Stimulated activated CD4-positive, alpha-beta T cell treated with anti-CD3 and anti-CD28 coated beads, TNF-alpha, amount 100 ng/mL, for 24 hours (primary cell): ENCODE measurements at regions not wholly inside any gene's neighbourhood (a gene's known extent, or its start where the extent isn't known, plus 50 kb on each side); places are given as distances from the start of the nearest gene placed in this dataset.

Experiments
- DNase-seq, 3 experiments: peaks; one replicate each; pipeline ENCODE4 v3.0.0-alpha.2; 2020; ENCODE audit warnings: low read depth in 3 of 3

DNA sequence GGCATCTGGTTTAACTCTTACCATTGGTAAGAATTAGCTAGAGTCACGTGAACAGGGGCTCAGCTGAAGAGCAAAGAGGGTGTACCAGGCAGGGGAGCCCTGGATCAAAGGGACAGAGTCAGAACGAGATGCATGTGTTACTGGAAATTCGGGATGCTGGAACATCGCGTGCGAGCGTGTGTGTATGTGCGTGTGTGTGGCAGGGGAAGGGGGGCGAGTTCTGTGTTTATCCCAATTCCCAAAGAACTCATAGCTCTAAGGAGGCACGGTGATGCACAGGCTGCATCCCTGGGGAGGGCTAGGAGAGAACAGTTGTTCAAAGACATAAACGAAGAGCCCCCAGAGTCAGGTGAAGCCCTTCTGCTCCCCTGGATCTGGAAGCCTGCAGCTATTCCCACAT, 353.3 kb downstream of the GADD45G start:
- no peak for DNase-seq

DNA sequence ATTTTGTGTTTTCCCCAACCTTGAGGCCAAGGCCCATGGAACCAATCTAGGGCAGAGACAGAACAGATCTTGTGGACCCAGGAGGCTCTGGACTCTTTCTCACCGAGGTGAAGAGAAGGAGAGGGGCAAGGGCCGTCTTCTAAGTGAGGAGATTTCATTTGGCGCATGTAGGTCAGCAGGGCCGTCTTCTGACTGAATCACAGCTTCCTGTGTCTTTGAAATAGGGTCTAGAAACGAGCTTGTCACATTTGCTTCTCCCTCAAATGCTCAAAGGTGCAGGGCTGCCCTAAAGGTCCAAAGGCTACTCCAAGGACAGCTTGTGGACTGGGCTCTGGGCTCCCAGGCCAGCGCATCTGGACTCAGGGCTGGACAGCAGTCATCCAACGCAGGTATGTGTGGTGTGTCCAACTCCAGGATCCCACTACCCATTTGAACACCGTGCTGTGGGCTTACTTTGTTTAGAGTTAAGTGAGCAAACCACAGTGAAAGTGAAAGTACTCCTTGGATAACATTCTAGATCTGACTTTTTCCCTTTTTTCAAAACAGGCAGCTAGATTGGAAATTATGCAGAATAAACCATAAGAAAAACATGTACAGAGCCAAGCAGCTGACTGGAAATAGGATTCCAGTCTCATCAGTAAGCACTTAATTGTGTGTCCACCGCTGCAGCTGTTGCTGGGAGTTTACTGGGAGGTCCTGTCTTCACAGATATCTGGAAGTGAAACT, 357.0 kb downstream of the GADD45G start:
- DNase-seq: no peak

DNA sequence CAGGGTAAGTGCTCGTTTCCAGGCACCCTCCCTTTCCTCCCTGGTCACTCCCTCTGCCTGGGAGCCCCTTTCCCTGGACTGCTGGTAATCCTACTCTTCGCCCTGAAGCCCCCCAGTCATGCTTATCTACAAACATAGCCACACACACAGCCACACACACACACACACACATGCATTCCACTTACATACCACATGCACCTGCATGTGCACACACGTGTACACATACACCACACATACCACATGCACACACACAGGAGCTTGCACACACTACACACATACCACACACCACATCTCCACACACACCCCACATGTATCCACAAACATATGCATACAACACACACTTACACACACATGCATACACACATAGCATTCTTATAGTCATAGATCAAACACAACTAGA, 358.5 kb downstream of the GADD45G start:
- no peak for DNase-seq

DNA sequence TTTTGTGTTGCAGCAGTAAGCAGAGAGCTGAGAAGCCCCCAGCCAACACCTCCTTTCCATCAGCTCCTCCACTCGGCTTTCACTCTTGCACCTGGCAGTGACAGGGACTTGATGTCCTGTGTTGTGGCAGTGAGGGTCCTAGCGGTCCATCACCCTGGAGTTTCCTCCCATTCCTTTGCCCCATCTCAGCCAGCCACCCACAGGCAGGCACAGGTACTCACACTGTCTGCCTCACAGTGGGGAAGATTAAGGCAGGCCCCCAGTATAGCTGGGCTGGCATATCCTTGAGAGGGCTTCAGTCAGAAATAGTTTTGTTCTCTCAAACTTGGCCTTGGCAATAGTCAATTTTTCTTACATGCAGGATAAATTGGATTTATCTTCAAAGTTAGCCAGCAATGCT, 362.7 kb downstream of the GADD45G start:
- DNase-seq: no peak

DNA sequence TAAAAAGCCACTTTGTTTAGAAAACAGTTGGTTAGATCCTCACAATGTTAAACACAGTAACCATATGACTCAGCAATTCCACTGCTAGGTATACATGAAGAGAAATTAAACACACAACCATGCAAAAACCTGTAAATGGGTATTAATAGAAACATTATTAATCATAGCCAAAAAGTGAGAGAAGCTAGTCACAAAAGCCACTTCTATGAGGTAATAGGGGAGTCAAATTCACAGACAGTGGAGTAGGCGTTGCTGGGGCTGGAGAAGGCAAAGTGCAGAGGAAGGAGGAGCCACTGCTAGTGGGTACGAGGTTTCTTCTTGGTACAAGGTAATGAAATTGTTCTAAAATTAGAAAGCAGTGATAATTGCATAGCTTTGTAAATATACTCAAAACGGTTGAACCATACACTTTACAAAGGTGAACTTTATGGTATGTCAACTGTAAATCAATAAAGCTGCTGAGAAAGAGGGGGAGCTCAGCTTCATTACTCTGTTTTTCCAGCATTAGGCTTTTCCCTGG, 364.4 kb downstream of the GADD45G start:
- DNase-seq: peak in 2 of 3 experiments; percentile 13 to 20

DNA sequence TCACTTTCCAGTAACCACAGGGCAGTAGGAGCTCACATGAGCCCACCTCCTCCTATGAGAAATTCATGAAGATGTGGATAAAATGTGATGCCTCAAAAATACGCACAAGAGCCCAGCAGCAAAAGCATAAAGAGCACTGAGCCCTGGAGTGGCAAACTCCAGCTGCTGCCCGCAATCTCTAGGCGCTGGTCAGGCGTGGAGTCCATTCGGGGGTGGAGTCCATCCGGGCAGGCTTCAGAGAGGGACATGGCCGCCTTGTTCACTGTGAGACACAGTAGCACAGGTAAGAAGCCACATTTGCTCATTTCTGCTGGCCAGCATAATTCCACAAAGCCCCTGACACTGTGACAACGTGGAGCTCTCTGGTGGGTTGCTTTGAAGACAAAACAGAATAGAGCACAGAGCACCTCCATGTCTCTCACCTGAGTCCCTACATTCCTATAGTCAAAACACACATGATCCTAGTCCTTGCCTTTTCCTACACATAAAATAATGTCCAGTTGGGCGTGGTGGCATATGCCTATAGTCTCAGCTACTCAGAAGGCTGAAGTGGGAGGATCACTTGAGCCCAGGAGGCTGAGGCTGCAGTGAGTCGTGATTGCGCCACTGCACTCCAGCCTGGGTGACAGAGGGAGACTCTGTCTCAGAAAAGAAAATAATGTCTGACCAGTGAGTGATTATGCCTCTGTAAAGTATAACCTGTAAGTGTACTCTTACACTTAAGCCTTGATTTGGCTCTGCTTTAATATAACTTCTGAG, 365.2 kb downstream of the GADD45G start:
- DNase-seq: no peak

DNA sequence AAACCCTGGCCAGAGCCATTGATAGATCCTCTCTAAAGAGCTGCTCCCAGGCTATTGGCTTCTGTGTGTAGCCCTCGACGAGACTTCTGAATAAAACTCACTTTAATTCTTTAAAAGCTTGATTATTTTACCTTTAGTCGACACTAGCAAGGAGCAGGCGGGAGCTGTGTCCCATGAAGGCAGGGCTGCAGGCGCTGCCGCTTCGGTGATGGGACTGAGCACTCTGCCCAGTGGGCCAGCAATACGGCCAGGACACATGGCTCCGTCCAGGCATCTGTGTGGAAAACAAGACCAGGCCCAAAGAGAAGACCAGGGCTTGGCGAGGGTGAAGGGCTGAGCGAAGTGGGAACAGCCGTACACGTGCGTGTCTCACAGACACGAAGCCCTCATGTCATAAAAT, 365.9 kb downstream of the GADD45G start:
- DNase-seq: no peak

DNA sequence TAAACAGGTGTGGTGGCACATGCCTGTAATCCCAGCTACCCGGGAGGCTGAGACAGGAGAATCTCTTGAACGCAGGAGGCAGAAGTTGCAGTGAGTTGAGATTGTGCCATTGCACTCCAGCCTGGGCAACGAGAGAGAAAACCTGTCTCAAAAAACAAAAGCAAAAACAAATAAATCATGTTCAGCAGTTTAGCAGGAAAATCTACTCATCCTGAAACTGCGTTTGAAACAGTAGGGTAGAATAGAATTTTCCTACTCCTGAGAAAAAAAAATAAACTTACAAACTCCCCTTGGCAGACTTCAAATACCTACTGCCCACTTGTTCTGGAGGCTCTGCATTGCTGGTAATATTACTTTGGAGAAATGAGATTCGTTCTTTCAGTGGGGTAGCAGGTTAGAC, 367.7 kb downstream of the GADD45G start:
- DNase-seq: no peak

DNA sequence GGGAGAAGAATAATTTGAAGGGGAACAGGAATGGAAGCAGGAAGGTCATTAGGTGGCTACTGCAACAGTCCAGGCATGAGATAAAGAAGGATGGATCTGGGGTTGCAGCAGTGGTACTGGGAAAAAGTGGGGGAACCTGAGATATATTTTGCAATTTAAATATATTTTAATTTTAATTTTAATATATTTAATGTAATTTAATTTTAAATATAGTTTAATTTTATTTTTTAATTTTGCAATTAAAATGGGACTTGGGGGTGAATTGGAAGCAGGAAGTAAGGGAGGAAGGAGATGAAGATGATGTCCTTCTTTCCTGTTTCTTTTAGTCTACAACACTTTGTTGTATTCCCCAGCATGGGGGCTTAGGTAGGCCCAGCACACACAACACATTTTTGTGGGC, 369.8 kb downstream of the GADD45G start:
- DNase-seq: no peak

DNA sequence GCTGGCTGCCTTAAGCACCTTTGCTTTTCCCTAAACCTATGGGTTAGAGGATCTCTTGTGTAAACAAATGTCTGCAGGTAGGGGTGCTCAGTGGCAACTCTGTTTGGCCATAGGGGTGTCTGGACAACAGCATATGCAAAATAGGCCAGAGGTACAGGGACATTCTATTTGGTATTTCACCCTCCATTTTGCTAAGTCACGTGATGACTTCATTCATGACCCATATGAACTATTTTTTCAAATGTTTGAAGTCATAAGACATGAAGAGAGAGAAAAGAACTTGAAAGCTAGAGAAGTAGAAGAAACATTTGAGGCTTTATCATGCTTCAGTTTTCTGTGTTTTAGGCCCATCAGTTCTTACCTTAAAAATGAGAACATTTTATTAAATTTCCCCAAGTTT, 370.2 kb downstream of the GADD45G start:
- no peak for DNase-seq

DNA sequence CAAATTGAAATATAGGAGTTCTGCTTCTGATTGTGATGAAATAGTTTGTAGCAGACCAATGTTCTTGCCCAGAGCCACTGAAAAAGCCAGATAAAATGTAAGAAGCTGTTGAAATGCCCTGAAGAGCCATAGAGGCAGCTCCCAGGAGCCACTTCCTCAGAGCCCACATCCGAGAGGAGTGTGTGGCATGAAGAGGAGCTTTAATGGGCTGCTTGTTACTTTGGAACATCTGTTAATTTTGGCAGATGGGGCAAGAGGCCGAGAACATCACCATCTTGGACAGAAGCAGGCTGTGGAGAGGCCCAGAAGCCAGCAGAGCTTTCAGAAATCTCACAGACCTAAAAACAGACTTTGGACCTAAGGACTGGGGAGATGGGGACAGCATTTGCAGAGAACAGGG, 370.8 kb downstream of the GADD45G start:
- DNase-seq: no peak

DNA sequence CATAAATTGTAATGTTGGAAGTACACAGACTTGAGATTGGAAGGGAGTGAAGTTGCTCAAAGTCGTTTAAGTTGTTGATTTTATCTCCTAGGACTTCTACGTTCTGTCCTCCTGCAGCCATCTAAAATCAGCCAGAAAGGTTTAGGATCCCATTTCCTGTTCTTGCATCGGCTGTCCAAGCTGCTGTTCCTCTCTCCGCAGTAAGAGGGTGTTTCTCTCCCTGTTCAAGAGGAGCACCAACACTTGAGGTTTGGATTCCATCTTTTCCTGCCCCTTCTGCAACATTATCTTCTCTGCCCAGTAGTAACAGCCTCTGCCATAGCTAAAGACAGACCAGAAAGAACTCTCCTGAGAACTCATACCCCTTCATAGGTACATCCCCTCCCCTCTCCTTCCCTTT, 373.4 kb downstream of the GADD45G start:
- DNase-seq: no peak

DNA sequence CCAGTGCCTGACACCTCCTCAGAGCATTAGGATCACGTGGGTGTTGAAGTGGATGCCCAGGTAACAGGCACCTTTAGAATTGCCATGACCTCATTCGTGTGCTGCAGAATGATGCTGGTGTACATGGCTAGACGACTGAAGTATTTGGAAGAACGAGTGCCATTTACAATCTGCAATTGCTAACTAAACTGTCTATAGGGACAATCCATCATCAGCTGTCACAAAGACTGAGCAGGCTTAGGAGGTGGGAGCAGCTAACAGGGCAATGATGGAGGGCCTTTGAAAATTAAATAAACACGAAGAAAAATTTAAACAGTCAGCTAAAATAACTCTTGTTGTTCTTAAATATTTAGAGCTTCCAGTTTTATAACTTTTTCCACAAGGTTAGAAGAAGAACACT, 375.8 kb downstream of the GADD45G start:
- no peak for DNase-seq

DNA sequence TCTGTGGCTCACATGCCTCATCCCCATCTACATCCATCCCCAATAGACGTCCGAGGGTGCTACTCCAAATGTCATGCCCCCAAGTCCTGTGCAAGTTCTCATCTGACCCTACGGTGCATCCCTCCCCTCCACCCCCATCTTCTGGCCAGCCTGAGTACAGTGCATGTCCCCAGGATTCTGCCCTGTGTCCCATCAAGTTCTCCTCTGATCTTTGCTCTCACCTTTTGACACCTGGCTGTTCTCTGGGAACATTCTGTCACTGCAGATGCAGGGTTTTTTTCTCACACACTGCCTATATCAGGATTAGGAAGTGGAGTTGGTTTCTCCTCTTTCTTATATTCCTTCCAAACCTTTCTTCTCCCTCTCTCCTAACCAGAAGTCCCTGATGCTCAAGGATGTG, 377.2 kb downstream of the GADD45G start:
- no peak for DNase-seq

DNA sequence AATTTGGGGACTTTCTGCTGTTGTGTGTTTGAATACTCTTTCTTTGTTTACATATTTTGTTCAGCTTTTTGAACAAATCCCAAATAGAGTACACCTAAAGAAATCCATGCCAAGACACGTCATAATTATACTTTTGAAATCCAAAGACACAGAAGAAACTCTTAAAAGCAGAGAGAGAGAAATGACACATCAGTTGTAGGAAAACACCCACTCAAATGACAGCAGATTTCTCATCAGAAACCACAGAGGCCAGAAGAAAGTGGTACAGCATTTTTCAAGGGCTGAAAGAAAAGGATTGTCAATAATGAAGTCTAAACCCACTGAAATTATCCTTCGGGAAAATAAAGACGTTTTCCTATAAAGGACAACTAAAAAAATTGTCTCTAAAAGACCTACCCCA, 378.6 kb downstream of the GADD45G start:
- no peak for DNase-seq

DNA sequence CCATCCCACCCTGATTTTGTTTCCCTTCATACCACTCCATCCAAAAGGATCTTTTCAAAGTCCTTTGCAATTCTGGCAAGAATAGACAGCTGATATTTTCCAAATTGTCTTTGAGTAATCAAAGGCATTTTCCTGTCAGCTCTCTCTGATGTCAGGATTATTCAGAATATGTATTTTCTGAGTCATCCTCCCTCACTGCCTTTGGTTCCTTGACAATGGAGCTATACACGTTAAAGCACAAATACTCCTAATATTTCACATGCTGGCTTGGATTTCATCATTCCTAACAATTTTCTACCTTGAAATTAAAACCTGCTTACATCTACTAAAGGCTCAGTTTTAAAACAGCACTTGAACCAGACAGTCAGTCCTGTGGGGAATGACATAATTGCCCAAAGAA, 379.4 kb downstream of the GADD45G start:
- DNase-seq: no peak

DNA sequence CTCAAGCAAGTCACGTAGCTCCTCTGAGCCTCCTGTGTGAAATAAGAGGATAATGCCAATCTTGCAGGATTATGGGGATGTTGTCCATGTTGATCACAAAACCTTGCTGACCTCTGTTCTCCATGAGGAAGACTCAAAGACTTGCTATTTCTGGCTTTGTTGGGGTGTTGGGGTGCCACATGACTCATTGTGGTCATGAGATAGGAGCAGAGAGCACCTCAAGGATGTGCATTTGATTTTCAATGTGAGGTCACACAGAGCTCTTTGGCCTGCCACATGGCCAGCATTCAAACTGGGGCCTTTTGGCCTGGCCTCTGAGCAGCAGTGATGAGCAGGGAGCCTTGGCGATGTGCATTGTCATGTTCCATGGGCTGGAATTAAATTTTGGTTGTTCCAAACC, 380.3 kb downstream of the GADD45G start:
- DNase-seq: no peak

DNA sequence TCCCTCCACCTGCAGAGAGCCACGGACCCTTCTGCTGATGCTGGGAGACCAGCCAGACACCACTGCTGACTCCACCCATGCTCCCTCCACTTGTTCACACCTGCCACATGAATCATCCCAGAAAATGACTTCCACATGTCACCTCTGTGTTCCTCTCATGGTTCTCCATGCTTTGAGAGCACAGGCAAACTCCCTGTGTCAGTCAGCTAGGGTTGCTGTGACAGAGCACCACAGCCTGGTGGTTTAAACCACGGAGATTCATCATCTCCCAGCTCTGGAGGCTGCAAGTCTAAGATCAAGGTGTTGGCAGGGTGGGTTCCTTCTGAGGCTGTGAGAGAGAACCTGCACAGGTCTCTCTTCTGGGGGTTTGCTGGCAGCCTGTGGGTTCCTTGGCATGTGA, 381.4 kb downstream of the GADD45G start:
- peak in 1 of 3 experiments; percentile 16 for DNase-seq

DNA sequence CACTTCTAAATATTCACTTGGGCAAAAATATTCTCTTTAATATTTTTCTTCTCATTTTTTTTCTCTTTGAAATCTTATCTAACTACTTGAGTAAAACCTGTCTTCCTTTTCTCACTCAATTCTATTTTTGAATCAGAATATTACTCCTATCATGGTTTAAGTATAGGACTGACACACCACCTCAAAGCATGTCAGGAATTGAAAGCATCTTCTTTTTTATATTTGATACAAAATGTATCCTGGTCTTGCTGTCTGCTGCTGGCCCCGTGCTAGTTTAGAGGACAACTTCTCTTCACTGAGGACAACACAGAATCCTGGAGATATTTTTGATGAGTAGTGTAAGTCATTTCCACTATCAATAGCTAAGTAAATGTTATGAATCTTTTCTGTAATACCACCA, 383.6 kb downstream of the GADD45G start:
- DNase-seq: no peak

DNA sequence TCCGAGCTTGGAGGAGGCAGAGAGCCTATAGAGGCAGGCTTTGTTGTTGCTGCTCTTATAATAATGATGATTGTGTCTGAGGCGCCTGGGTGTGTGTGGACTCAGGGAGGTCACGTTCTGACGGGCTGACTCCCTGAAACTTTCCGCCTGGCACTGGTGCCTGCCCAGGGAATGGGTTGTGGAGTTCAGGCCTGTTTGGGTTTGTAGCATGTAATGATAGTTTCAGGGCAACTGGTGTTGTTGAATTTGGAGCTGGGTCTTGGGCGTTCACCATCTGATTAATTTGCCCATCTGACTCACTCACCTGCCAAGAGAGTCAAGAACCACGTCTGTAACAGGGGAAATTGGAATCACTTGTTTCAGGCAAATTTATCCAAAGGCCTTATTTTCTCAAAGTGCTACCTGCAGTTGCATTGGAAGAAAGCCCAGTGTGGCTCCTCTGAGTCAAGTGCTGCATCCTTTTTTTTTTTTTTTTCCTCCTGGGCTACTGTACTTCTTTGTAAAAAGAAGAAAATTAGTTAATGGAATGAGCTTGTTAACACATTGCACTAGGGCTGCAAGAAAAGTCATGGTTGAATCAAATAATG, 386.5 kb downstream of the GADD45G start:
- DNase-seq: no peak

DNA sequence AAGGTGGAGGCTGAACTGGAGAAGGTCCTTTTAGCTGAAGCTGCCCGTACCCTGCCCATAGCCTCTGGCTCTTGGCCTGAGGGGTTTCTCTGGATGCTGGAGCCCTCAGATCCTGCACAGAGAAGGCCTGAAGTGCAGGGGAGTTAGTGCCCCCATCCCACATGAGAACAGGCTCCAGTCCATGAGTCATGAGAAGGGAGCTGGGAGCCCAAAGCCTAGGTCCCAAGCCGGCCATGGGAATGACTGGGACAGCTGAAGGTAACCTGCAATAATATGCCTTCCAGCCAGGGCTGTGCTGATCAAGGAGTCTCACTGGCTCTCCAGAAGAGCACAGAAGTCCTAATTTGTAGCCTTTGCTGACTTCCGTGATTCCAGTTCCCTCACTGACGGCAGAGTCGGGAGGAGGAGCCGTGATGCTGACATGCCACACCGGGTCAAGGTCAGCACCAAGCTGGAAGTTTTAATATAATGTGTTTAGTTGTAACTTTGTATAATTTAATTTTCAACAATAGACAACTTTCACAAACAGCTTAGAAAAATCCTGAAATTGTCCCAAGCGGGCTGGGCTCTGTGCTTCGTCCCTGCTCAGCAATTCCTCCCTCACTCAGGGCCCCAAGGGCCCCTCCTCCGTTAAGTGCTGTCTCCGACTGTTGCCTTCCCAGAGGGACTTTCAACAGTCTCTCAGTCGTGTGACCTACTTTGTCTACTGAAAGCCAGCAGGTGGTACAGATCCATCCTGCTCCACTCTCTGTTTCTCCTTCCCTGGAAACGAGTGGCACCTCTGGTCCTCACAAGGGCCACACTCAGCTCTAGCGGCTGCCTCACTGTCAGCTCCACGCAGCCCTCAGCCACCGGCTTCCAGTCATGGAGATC, 387.8 kb downstream of the GADD45G start:
- DNase-seq: no peak
